ENCODE measurements at regions not wholly inside any gene's neighbourhood (a gene's known extent, or its start where the extent isn't known, plus 50 kb on each side); places are given as distances from the start of the nearest gene placed in this dataset.

GRCh38 chr9:16029046-16029615, 476.3 kb downstream of the CCDC171 start:
- H3K79me2 ChIP-seq = no peaks in the 10 kb centered on the region
- H3K4me3 ChIP-seq = no peak overlapping the region
- no peak overlapping the region for H3K27ac ChIP-seq
- no peak for DNase-seq (ENCODE audit: low spot score)
- H3K9me3 ChIP-seq (ENCODE audit: low read depth) = no peaks in the 10 kb centered on the region
- WGBS (ENCODE audit: low lambda C conversion rate, missing lambda C conversion rate) = 87% methylated on average over 7 of the region's 7 CpGs
- no peak overlapping the region for H2AFZ ChIP-seq
- H3K27me3 ChIP-seq = no peaks in the 10 kb centered on the region
- H3K4me1 ChIP-seq (ENCODE audit: insufficient read depth) = no peaks in the 10 kb centered on the region
- no peak overlapping the region for H3K4me2 ChIP-seq
- H3K36me3 ChIP-seq (replicated peaks; ENCODE audit: insufficient read depth, low read depth) = no peaks in the 10 kb centered on the region
- H3K9me2 ChIP-seq (replicated peaks; ENCODE audit: insufficient read depth) = no peaks in the 10 kb centered on the region
- H4K20me1 ChIP-seq (ENCODE audit: insufficient read depth, poor library complexity, severe bottlenecking) = no peaks in the 10 kb centered on the region
- TF ChIP-seq EZH2 (IDR thresholded peaks at IDR 0.05; ENCODE audit: borderline replicate concordance) = no peak
- TF ChIP-seq EZH2phosphoT487 (IDR thresholded peaks at IDR 0.05; ENCODE audit: low read depth, severe bottlenecking, unreplicated experiment) = no peak
- no peak for TF ChIP-seq CTCF (IDR thresholded peaks at IDR 0.05; ENCODE audit: poor library complexity)

- no peak overlapping the region for H3K27ac ChIP-seq
- DNase-seq (ENCODE audit: low spot score) = no peak
- H4K20me1 ChIP-seq (ENCODE audit: insufficient read depth, poor library complexity, severe bottlenecking) = no peaks in the 10 kb centered on the region
- TF ChIP-seq CTCF (IDR thresholded peaks at IDR 0.05; ENCODE audit: poor library complexity) (no peak), EZH2 (IDR thresholded peaks at IDR 0.05; ENCODE audit: borderline replicate concordance) (no peak), EZH2phosphoT487 (IDR thresholded peaks at IDR 0.05; ENCODE audit: low read depth, severe bottlenecking, unreplicated experiment) (no peak)
- 96% methylated on average over 3 of the region's 3 CpGs for whole genome bisulfite sequencing (ENCODE audit: low lambda C conversion rate, missing lambda C conversion rate)
- H3K4me1 ChIP-seq (ENCODE audit: insufficient read depth) = no peaks in the 10 kb centered on the region
- no peaks in the 10 kb centered on the region for H3K27me3 ChIP-seq
- H3K9me3 ChIP-seq (ENCODE audit: low read depth) = no peaks in the 10 kb centered on the region
- H3K4me3 ChIP-seq = no peak overlapping the region
- no peak overlapping the region for H3K4me2 ChIP-seq
- H3K36me3 ChIP-seq (replicated peaks; ENCODE audit: insufficient read depth, low read depth) = no peaks in the 10 kb centered on the region
- H2AFZ ChIP-seq = no peak overlapping the region
- H3K79me2 ChIP-seq = no peaks in the 10 kb centered on the region
- H3K9me2 ChIP-seq (replicated peaks; ENCODE audit: insufficient read depth) = no peaks in the 10 kb centered on the region
Observed at GRCh38 chr9:16029796-16030363, 477.0 kb downstream of the CCDC171 start.

- Histone ChIP-seq H3K4me1 (ENCODE audit: insufficient read depth) (no peaks in the 10 kb centered on the region), H2AFZ (no peak overlapping the region), H3K27me3 (no peaks in the 10 kb centered on the region), H3K9me2 (replicated peaks; ENCODE audit: insufficient read depth) (no peaks in the 10 kb centered on the region), H3K4me2 (no peak overlapping the region), H3K36me3 (replicated peaks; ENCODE audit: insufficient read depth, low read depth) (no peaks in the 10 kb centered on the region), H3K27ac (no peak overlapping the region), H3K9me3 (ENCODE audit: low read depth) (no peaks in the 10 kb centered on the region), H3K4me3 (no peak overlapping the region), H4K20me1 (ENCODE audit: insufficient read depth, poor library complexity, severe bottlenecking) (no peaks in the 10 kb centered on the region), H3K79me2 (no peaks in the 10 kb centered on the region)
- no peak for DNase-seq (ENCODE audit: low spot score)
- 85% methylated on average over 8 of the region's 8 CpGs for WGBS (ENCODE audit: low lambda C conversion rate, missing lambda C conversion rate)
- TF ChIP-seq EZH2 (IDR thresholded peaks at IDR 0.05; ENCODE audit: borderline replicate concordance) = no peak
- TF ChIP-seq EZH2phosphoT487 (IDR thresholded peaks at IDR 0.05; ENCODE audit: low read depth, severe bottlenecking, unreplicated experiment) = no peak
- no peak for TF ChIP-seq CTCF (IDR thresholded peaks at IDR 0.05; ENCODE audit: poor library complexity)
Observed at GRCh38 chr9:16030528-16031185, 477.8 kb downstream of the CCDC171 start.
